Liver (tissue), 8 donors: ENCODE measurements at regions not wholly inside any gene's neighbourhood (a gene's known extent, or its start where the extent isn't known, plus 50 kb on each side); places are given as distances from the start of the nearest gene placed in this dataset.

Experiments used
- DNase-seq: peaks from one replicate; pipeline ENCODE4 v3.0.0-alpha.2; 2017; ENCODE audit warnings: low spot score
- H3K27ac ChIP-seq, 2 donors: one replicate each; pipeline ENCODE4 v1.7.0; 2013; ENCODE audit warnings: inconsistent platforms in 2 of 2, low read length in 2 of 2, control low read depth in 1 of 2, low read depth in 1 of 2, mild to moderate bottlenecking in 1 of 2
- H3K27me3 ChIP-seq, 4 donors: one replicate each; pipeline versions ENCODE4 v1.6.1 to v1.7.0; 2013; ENCODE audit warnings: low read length in 3 of 4, inconsistent platforms in 1 of 4, mild to moderate bottlenecking in 1 of 4, moderate library complexity in 1 of 4; ENCODE audit not compliant: control insufficient read depth in 4 of 4, insufficient read depth in 4 of 4
- H3K36me3 ChIP-seq, 4 donors: one replicate each; pipeline versions ENCODE4 v1.6.1 to v1.7.0; 2013; ENCODE audit warnings: low read length in 3 of 4, mild to moderate bottlenecking in 3 of 4, low read depth in 1 of 4, moderate library complexity in 1 of 4; ENCODE audit not compliant: control insufficient read depth in 4 of 4, insufficient read depth in 3 of 4
- H3K4me1 ChIP-seq, 4 donors: one replicate each; pipeline versions ENCODE4 v1.6.1 to v1.7.0; 2013; ENCODE audit warnings: low read length in 3 of 4, mild to moderate bottlenecking in 3 of 4, moderate library complexity in 1 of 4; ENCODE audit not compliant: control insufficient read depth in 4 of 4, insufficient read depth in 4 of 4
- H3K4me3 ChIP-seq, 3 donors: one replicate each; pipeline versions ENCODE4 v1.6.1 to v1.7.0; 2013; ENCODE audit warnings: low read length in 3 of 3, control low read depth in 1 of 3, low read depth in 1 of 3, mild to moderate bottlenecking in 1 of 3
- H3K9ac ChIP-seq, 2 donors: one replicate each; pipeline ENCODE4 v1.7.0; 2013; ENCODE audit warnings: low read length in 2 of 2, mild to moderate bottlenecking in 2 of 2, moderate library complexity in 2 of 2, control low read depth in 1 of 2, low read depth in 1 of 2
- H3K9me3 ChIP-seq, 4 donors: one replicate each; pipeline versions ENCODE4 v1.6.1 to v1.7.0; 2013; ENCODE audit warnings: low read length in 3 of 4; ENCODE audit not compliant: control insufficient read depth in 4 of 4
- CTCF ChIP-seq: fragments of 150-350 bp; IDR thresholded peaks from 2 replicates; pipeline ENCODE4 v1.5.1; 2017; ENCODE audit warnings: improper control_type of control experiment, low read depth, low read length; ENCODE audit not compliant: missing input control
- EGR1 ChIP-seq, 2 donors: IDR thresholded peaks; 2 replicates each; pipeline ENCODE4 v1.6.1; 2016 to 2018; ENCODE audit warnings: antibody characterized with exemption in 2 of 2, low read depth in 2 of 2
- FOXA1 ChIP-seq: IDR thresholded peaks from 2 replicates; pipeline ENCODE4 v1.6.1; 2016; ENCODE audit warnings: antibody characterized with exemption
- GABPA ChIP-seq, 2 donors: IDR thresholded peaks in 1 of 2; conservative IDR thresholded peaks in 1 of 2; 2 replicates each; pipeline ENCODE4 v1.6.1; 2016; ENCODE audit warnings: antibody characterized with exemption in 2 of 2, mild to moderate bottlenecking in 1 of 2, moderate library complexity in 1 of 2
- JUND ChIP-seq, 2 donors: IDR thresholded peaks; 2 replicates each; pipeline ENCODE4 v1.6.1; 2016; ENCODE audit warnings: antibody characterized with exemption in 2 of 2
- MAX ChIP-seq: IDR thresholded peaks from 2 replicates; pipeline ENCODE4 v1.6.1; 2016; ENCODE audit warnings: antibody characterized with exemption
- RAD21 ChIP-seq, 2 donors: IDR thresholded peaks; 2 replicates each; pipeline ENCODE4 v1.6.1; 2016; ENCODE audit warnings: antibody characterized with exemption in 2 of 2, mild to moderate bottlenecking in 2 of 2
- REST ChIP-seq: IDR thresholded peaks from 2 replicates; pipeline ENCODE4 v1.6.1; 2016; ENCODE audit warnings: antibody characterized with exemption, mild to moderate bottlenecking
- SP1 ChIP-seq: IDR thresholded peaks from 2 replicates; pipeline ENCODE4 v1.6.1; 2018; ENCODE audit warnings: antibody characterized with exemption, mild to moderate bottlenecking
- TAF1 ChIP-seq: conservative IDR thresholded peaks from 2 replicates; pipeline ENCODE4 v1.6.1; 2016; ENCODE audit warnings: antibody characterized with exemption, mild to moderate bottlenecking
- ZBTB33 ChIP-seq: IDR thresholded peaks from 2 replicates; pipeline ENCODE4 v1.6.1; 2016; ENCODE audit warnings: antibody characterized with exemption
- WGBS: extraction: QIAGEN DNeasy Blood & Tissue Kit; methylation state at CpG from one replicate; pipeline ENCODE4 v1.1.7; 2013; 5-methylcytosine and 5-hydroxymethylcytosine counted together
- TF ChIP-seq, protein P1 (sequence below): IDR thresholded peaks from 2 replicates; pipeline ENCODE4 v1.6.1; 2016; ENCODE audit warnings: antibody characterized with exemption
- donor health status: healthy.
- donor health status: healthy.
- donor health status: healthy.
- donor health status: healthy.
- donor health status: healthy.

DNA sequence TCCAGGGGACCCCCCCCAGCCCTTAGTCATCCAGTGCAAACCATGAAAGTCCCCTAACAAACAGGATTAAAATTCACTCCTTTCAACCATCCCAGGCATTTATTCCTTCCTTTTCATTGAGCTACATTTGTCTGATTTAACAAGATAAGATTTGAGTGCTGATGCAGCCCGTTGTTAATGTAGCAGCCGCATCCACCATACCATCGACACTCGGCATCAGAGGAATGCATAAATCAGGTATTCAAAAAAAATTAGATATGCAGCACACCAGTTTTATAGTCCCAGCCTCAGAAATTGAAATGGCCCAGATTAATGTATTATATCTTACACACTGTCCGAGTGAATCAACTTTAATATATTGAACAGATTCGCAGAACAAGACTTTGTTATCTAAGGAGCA lies 676.5 kb upstream of the FANCL start:
- H3K27me3 ChIP-seq, result no peaks in the 10 kb centered on the region
- H3K4me3 ChIP-seq, result no peak overlapping the region
- TF ChIP-seq CTCF (no peak), MAX (no peak)
- DNase-seq, result no peak
- H3K27ac ChIP-seq, result no peak overlapping the region
- WGBS, result 91% methylated on average over 6 of the region's 6 CpGs
- H3K36me3 ChIP-seq, result no peaks in the 10 kb centered on the region
- H3K9me3 ChIP-seq, result no peaks in the 10 kb centered on the region
- no peak overlapping the region for H3K9ac ChIP-seq
- H3K4me1 ChIP-seq, result no peaks in the 10 kb centered on the region

GRCh38 chr2:58916063-58916462 lies 674.9 kb upstream of the FANCL start:
- Histone ChIP-seq H3K4me3 (no peak overlapping the region), H3K9ac (no peak overlapping the region), H3K27me3 (no peaks in the 10 kb centered on the region), H3K36me3 (no peaks in the 10 kb centered on the region), H3K27ac (no peak overlapping the region), H3K9me3 (no peaks in the 10 kb centered on the region), H3K4me1 (no peaks in the 10 kb centered on the region)
- TF ChIP-seq EGR1 (IDR thresholded peaks at IDR 0.05; ENCODE audit: low read depth in 2 of 2), result no peak
- TF ChIP-seq RAD21 (IDR thresholded peaks at IDR 0.05), result no peak
- no peak for TF ChIP-seq CTCF
- TF ChIP-seq TAF1, result no peak
- TF ChIP-seq ZBTB33, result no peak
- no peak for TF ChIP-seq SP1
- TF ChIP-seq, protein P1, sequence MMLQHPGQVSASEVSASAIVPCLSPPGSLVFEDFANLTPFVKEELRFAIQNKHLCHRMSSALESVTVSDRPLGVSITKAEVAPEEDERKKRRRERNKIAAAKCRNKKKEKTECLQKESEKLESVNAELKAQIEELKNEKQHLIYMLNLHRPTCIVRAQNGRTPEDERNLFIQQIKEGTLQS, result no peak
- no peak for TF ChIP-seq FOXA1
- TF ChIP-seq GABPA (IDR thresholded peaks at IDR 0.05 in 1 of 2, conservative IDR thresholded peaks at IDR 0.05 in 1 of 2), result no peak
- no peak for TF ChIP-seq REST
- no peak for TF ChIP-seq JUND (IDR thresholded peaks at IDR 0.05)
- WGBS, result 76% methylated on average over 3 of the region's 3 CpGs
- DNase-seq, result no peak
